LNCAP (cell line): ENCODE measurements at regions not wholly inside any gene's neighbourhood (a gene's known extent, or its start where the extent isn't known, plus 50 kb on each side); places are given as distances from the start of the nearest gene placed in this dataset.

Experiments
- TF ChIP-seq, protein P1 (sequence below): fragments of 450-650 bp; IDR thresholded peaks from 2 replicates; pipeline ENCODE4 v1.5.1; 2017; ENCODE audit warnings: mild to moderate bottlenecking

DNA sequence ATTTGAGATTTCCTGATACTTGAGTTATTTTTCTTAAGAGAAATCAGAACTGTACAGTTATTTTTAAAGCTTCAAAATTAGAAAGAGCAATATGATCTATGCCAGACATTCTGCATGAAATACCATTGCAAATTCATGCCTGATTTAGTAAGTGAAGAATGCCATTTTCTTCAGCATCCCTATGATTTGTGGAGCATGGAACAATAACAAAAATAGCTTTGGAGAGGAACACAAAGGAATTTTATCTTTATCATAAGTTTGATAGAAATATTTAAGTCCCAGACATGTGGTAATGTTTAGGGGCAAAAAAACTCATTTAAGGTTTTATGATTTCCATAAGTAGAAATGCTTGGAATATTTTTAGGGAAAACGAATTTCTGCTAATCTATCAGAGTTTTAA, 1863.4 kb downstream of the EFNA5 start:
- TF ChIP-seq, protein P1, sequence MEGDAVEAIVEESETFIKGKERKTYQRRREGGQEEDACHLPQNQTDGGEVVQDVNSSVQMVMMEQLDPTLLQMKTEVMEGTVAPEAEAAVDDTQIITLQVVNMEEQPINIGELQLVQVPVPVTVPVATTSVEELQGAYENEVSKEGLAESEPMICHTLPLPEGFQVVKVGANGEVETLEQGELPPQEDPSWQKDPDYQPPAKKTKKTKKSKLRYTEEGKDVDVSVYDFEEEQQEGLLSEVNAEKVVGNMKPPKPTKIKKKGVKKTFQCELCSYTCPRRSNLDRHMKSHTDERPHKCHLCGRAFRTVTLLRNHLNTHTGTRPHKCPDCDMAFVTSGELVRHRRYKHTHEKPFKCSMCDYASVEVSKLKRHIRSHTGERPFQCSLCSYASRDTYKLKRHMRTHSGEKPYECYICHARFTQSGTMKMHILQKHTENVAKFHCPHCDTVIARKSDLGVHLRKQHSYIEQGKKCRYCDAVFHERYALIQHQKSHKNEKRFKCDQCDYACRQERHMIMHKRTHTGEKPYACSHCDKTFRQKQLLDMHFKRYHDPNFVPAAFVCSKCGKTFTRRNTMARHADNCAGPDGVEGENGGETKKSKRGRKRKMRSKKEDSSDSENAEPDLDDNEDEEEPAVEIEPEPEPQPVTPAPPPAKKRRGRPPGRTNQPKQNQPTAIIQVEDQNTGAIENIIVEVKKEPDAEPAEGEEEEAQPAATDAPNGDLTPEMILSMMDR: no peak

DNA sequence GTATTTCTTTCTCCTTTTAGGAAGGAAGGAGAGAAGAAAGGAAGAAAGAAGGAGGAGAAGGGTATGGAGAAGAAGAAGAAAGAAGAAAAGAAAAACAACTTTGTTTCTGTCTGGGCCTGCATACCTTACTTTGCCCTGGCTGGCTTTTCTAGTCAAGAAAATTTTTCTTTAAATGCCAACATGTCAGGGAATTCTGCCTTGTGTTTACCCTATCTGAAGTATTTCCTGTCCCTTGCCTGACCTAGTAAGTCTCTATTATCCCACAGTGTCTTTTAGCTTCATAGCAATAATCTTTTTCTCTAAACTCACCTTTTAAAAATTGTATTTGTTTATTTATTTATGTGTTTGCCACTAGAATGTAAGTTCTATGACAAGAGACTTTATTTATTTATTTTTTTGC, 1864.1 kb downstream of the EFNA5 start:
- TF ChIP-seq, protein P1: no peak

DNA sequence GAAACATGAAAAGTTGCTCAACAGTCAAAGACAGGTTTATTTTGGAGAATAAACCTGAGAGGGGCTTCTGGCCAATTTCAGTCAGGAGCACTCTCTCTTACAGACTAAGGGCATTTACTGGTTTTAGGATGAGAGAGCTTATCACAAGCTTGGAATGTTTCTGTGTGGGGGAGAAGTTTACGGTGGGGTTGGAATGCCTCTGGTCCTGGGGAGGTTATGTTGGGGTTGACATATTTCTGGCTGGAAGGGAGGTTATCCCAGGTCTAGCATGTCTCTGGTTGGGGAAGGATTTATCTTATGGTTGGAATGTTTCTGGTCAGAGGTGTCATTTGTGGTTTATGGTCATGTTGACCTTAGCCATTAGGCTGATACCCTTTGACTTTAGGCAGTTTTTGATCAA, 1867.3 kb downstream of the EFNA5 start:
- TF ChIP-seq, protein P1: no peak

DNA sequence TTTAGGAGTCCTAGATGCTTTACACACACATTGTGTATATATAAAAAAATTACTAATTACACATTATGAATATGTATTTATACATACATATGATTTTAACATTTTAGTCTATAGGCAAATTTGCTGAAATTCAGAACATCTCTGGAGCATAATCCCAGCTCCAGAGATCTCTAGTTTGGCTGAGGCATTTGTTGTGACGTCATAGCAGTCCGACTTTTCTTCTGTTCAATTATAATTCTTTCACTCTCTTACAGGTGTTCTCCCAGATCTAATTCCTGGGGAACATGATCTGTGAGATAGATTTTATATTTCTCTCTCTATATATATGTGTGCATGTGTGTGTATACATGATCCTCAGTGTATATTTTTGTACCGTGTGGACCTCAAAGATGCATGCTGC, 1876.2 kb downstream of the EFNA5 start:
- TF ChIP-seq, protein P1: no peak

DNA sequence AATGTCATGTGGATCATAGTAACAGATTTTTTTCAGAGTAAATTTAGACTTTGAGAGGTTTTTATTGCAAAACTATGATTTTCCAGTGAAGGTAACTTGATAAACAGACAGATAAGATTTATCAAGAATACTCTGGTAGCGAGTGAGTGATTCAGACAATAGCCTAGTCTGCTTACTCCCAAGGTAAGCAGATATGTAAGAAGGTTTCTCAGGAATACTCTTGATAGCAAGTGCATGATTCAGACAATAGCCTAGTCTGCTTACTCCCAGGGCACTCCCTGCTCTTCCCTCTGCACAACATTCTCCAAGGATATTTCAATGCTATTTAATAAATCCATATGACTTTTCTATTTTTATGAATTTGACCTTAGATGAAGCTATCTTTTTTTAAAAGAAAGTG, 1881.5 kb downstream of the EFNA5 start:
- TF ChIP-seq, protein P1: no peak

DNA sequence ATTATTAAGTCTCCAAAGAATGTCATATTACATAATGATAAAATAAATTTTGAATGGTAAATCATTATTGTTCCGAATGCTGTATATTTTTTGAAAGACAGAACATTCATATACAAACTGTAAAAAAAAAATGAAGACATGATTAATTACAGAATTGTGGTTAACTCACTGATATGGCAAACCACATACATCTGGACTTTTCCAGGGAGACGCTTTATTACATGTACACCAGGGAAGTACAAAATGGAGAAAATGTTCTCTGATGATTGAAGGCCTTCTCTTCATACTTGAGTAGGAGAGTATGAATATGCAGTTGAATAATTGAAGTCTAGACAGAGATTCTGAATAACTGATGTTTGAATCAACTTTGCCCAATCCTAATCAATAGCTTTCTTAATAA, 1886.9 kb downstream of the EFNA5 start:
- TF ChIP-seq, protein P1: no peak

DNA sequence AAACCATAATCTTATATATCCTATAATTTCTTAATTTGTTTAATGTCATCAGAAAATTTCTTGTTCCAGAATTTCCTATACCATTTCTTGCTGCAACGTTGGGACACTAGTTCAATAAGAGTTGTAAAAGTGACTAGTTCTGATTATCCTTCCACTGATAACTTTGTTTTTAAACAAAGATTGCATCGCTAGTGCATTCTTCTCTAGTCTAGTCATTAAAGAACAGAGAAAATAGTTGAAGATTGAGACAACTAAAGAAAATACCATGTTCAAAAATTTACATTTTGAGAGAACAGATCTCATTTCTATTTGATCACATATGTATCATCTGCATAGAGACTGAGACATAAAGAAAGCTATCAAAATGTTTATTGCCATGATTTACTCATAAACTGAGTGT, 1888.2 kb downstream of the EFNA5 start:
- TF ChIP-seq, protein P1: no peak

DNA sequence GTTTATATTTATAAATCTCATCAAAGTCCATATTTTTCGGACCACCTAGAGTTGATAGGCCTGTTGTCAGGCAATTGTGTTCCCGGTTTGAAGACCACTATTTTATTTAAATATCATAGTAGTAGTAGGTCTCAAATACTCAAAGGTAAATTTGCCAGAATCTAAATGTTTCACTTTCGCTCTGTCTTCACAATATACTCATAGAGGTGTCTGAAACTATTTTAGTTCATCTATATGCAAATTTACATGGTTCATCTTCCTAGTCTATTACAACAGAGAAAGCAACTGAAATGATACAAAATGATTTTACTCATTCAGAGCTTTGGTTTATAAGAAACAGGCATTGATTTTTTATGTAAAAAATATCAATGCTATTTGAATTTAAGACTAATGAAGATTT, 1897.5 kb downstream of the EFNA5 start:
- TF ChIP-seq, protein P1: no peak
